Neural cell (in vitro differentiated cells): ENCODE measurements at regions not wholly inside any gene's neighbourhood (a gene's known extent, or its start where the extent isn't known, plus 50 kb on each side); places are given as distances from the start of the nearest gene placed in this dataset.

ENCODE experiments used
- H2AFZ ChIP-seq: fragments of 200-600, 300-800 bp; sonication (generic), shearing (Covaris generic); 2 replicates; pipeline ENCODE4 v1.6.0; 2014; ENCODE audit warnings: low read depth, mild to moderate bottlenecking, antibody characterized with exemption, low read length, moderate library complexity
- H3F3A ChIP-seq: fragments of 200-600 bp; shearing (Covaris generic); 2 replicates; pipeline ENCODE4 v1.6.1; 2016; ENCODE audit warnings: mild to moderate bottlenecking, moderate library complexity, mixed read lengths, antibody characterized with exemption, low read length; ENCODE audit not compliant: insufficient read depth, poor library complexity, severe bottlenecking
- H3K27ac ChIP-seq: fragments of 200-600, 300-800 bp; sonication (generic), shearing (Covaris generic); 2 replicates; pipeline ENCODE4 v1.5.1; 2014; ENCODE audit warnings: mild to moderate bottlenecking, low read length, moderate library complexity
- H3K27me3 ChIP-seq: fragments of 300-800, 200-600 bp; sonication (generic), shearing (Covaris generic); 2 replicates; pipeline ENCODE4 v1.6.0; 2014; ENCODE audit warnings: mild to moderate bottlenecking, low read depth, low read length, moderate library complexity; ENCODE audit not compliant: insufficient read depth
- H3K36me3 ChIP-seq: fragments of 300-800, 200-600 bp; sonication (generic), shearing (Covaris generic); 2 replicates; pipeline ENCODE4 v1.5.1; 2014; ENCODE audit warnings: mild to moderate bottlenecking, antibody characterized with exemption, low read length, moderate library complexity; ENCODE audit not compliant: insufficient read depth
- H3K4me2 ChIP-seq: fragments of 300-800, 200-600 bp; sonication (generic), shearing (Covaris generic); 2 replicates; pipeline ENCODE4 v1.6.0; 2014; ENCODE audit warnings: mild to moderate bottlenecking, low read length
- H3K4me3 ChIP-seq: fragments of 300-800, 200-600 bp; sonication (generic), shearing (Covaris generic); 2 replicates; pipeline ENCODE4 v1.5.1; 2014; ENCODE audit warnings: mild to moderate bottlenecking, low read length, moderate library complexity
- H3K79me2 ChIP-seq: fragments of 200-600 bp; shearing (Covaris generic); replicated peaks from 2 replicates; pipeline ENCODE4 v1.6.0; 2014; ENCODE audit warnings: mild to moderate bottlenecking, low read length, moderate library complexity; ENCODE audit not compliant: insufficient read depth
- H3K9ac ChIP-seq: fragments of 300-800, 200-600 bp; sonication (generic), shearing (Covaris generic); 2 replicates; pipeline ENCODE4 v1.6.1; 2016; ENCODE audit warnings: mild to moderate bottlenecking, low read length, mixed read lengths
- H3K9me2 ChIP-seq: fragments of 200-600 bp; shearing (Covaris generic); 2 replicates; pipeline ENCODE4 v1.6.1; 2016; ENCODE audit warnings: mild to moderate bottlenecking, low read length, mixed read lengths; ENCODE audit not compliant: insufficient read depth
- H3K9me3 ChIP-seq: fragments of 200-600, 300-800 bp; sonication (generic), shearing (Covaris generic); 2 replicates; pipeline ENCODE4 v1.6.1; 2016; ENCODE audit warnings: mild to moderate bottlenecking, mixed run types, low read length, moderate library complexity, mixed read lengths
- H4K20me1 ChIP-seq: fragments of 200-600 bp; shearing (Covaris generic); 2 replicates; pipeline ENCODE4 v1.6.1; 2016; ENCODE audit warnings: mild to moderate bottlenecking, mixed run types; ENCODE audit not compliant: insufficient read depth
- CTCF ChIP-seq: fragments of 450-650 bp; IDR thresholded peaks from 2 replicates; pipeline ENCODE4 v1.5.1; 2014; ENCODE audit warnings: antibody characterized with exemption, mild to moderate bottlenecking, moderate library complexity; ENCODE audit not compliant: poor library complexity, severe bottlenecking
- EP300 ChIP-seq: fragments of 450-650 bp; conservative IDR thresholded peaks from 2 replicates; pipeline ENCODE4 v1.6.1; 2014; ENCODE audit warnings: antibody characterized with exemption, mild to moderate bottlenecking, moderate library complexity; ENCODE audit not compliant: poor library complexity, severe bottlenecking
- EZH2 ChIP-seq: fragments of 200-600, 300-800 bp; shearing (Covaris generic), sonication (generic); IDR thresholded peaks from 2 replicates; pipeline ENCODE4 v1.6.1; 2014; ENCODE audit warnings: antibody characterized with exemption, low read length, borderline replicate concordance, mild to moderate bottlenecking; ENCODE audit not compliant: insufficient read depth, poor library complexity, severe bottlenecking
- MXI1 ChIP-seq: fragments of 450-650 bp; conservative IDR thresholded peaks from 2 replicates; pipeline ENCODE4 v1.6.1; 2014; ENCODE audit warnings: antibody characterized with exemption, mild to moderate bottlenecking; ENCODE audit not compliant: poor library complexity, severe bottlenecking
- POLR2AphosphoS5 ChIP-seq: IDR thresholded peaks from 2 replicates; pipeline ENCODE4 v1.6.1; 2012
- RAD21 ChIP-seq: fragments of 450-650 bp; conservative IDR thresholded peaks from 2 replicates; pipeline ENCODE4 v1.6.1; 2014; ENCODE audit warnings: antibody characterized with exemption, mild to moderate bottlenecking, moderate library complexity
- REST ChIP-seq: IDR thresholded peaks from 2 replicates; pipeline ENCODE4 v1.6.1; 2012; ENCODE audit warnings: borderline replicate concordance
- SMC3 ChIP-seq: fragments of 450-650 bp; conservative IDR thresholded peaks from 2 replicates; pipeline ENCODE4 v1.6.1; 2014; ENCODE audit warnings: antibody characterized with exemption, mild to moderate bottlenecking, moderate library complexity; ENCODE audit not compliant: poor library complexity
- TAF1 ChIP-seq: IDR thresholded peaks from 2 replicates; pipeline ENCODE4 v1.6.1; 2012; ENCODE audit warnings: low read depth

GRCh38 chr6:168734523-168734922 lies 293.5 kb downstream of the SMOC2 start:
- no peak overlapping the region for H2AFZ ChIP-seq
- H3K9me3 ChIP-seq, result no peaks in the 10 kb centered on the region
- no peaks in the 10 kb centered on the region for H3K36me3 ChIP-seq
- no peaks in the 10 kb centered on the region for H3K27me3 ChIP-seq
- no peak overlapping the region for H3K9ac ChIP-seq
- no peak overlapping the region for H3K4me2 ChIP-seq
- H3K27ac ChIP-seq, result no peak overlapping the region
- TF ChIP-seq EP300 (no peak), EZH2 (no peak), CTCF (no peak), REST (no peak), SMC3 (no peak), MXI1 (no peak), TAF1 (no peak), RAD21 (no peak), POLR2AphosphoS5 (no peak)
- H3K9me2 ChIP-seq, result no peaks in the 10 kb centered on the region
- no peak overlapping the region for H3K4me3 ChIP-seq
- H3F3A ChIP-seq, result no peaks in the 10 kb centered on the region
- H3K79me2 ChIP-seq, result no peaks in the 10 kb centered on the region
- no peaks in the 10 kb centered on the region for H4K20me1 ChIP-seq

- Histone ChIP-seq H3K9me3 (no peaks in the 10 kb centered on the region), H3K9ac (no peak overlapping the region), H3K79me2 (no peaks in the 10 kb centered on the region), H3K36me3 (no peaks in the 10 kb centered on the region), H3K4me3 (no peak overlapping the region), H4K20me1 (no peaks in the 10 kb centered on the region), H3K27ac (no peak overlapping the region), H3K27me3 (no peaks in the 10 kb centered on the region), H3K9me2 (no peaks in the 10 kb centered on the region), H3F3A (no peaks in the 10 kb centered on the region), H2AFZ (no peak overlapping the region), H3K4me2 (no peak overlapping the region)
- no peak for TF ChIP-seq RAD21
- no peak for TF ChIP-seq EZH2
- no peak for TF ChIP-seq EP300
- no peak for TF ChIP-seq MXI1
- no peak for TF ChIP-seq SMC3
- TF ChIP-seq REST, result no peak
- no peak for TF ChIP-seq CTCF
- no peak for TF ChIP-seq POLR2AphosphoS5
- no peak for TF ChIP-seq TAF1
These were observed 291.7 kb downstream of the SMOC2 start for GRCh38 chr6:168732676-168733075.
